DOHH2 (cell line): ENCODE measurements at regions not wholly inside any gene's neighbourhood (a gene's known extent, or its start where the extent isn't known, plus 50 kb on each side); places are given as distances from the start of the nearest gene placed in this dataset.

Experiments
- H3F3A ChIP-seq: fragments of 200-600 bp; sonication (generic), shearing (Covaris generic); 2 replicates; pipeline ENCODE4 v1.6.0; 2016; ENCODE audit warnings: antibody characterized with exemption, mild to moderate bottlenecking; ENCODE audit not compliant: control insufficient read depth, insufficient read depth
- H3K27ac ChIP-seq: fragments of 200-600 bp; sonication (generic); 2 replicates; pipeline ENCODE4 v1.5.1; 2014; ENCODE audit warnings: low read depth, mild to moderate bottlenecking, low read length, moderate library complexity
- H3K27me3 ChIP-seq: fragments of 200-600 bp; sonication (generic); 2 replicates; pipeline ENCODE4 v1.6.1; 2014; ENCODE audit warnings: mild to moderate bottlenecking, low read length, mixed read lengths; ENCODE audit not compliant: control insufficient read depth
- H3K36me3 ChIP-seq: fragments of 200-600 bp; sonication (generic); 2 replicates; pipeline ENCODE4 v1.6.1; 2014; ENCODE audit warnings: mild to moderate bottlenecking, low read length, moderate library complexity, mixed read lengths; ENCODE audit not compliant: control insufficient read depth
- H3K4me1 ChIP-seq: fragments of 200-600 bp; sonication (generic); 2 replicates; pipeline ENCODE4 v1.6.1; 2014; ENCODE audit warnings: mild to moderate bottlenecking, low read length, mixed read lengths; ENCODE audit not compliant: control insufficient read depth
- H3K4me2 ChIP-seq: fragments of 200-600 bp; sonication (generic); 2 replicates; pipeline ENCODE4 v1.6.0; 2014; ENCODE audit warnings: mild to moderate bottlenecking, low read length, moderate library complexity
- H3K4me3 ChIP-seq: fragments of 200-600 bp; sonication (generic); 2 replicates; pipeline ENCODE4 v1.5.1; 2014; ENCODE audit warnings: mild to moderate bottlenecking, low read length, mixed read lengths
- H3K79me2 ChIP-seq: fragments of 200-600 bp; sonication (generic); 2 replicates; pipeline ENCODE4 v1.6.1; 2014; ENCODE audit warnings: mild to moderate bottlenecking, low read length, mixed read lengths; ENCODE audit not compliant: control insufficient read depth
- H3K9me2 ChIP-seq: fragments of 200-600 bp; sonication (generic); replicated peaks from 2 replicates; pipeline ENCODE4 v1.6.1; 2014; ENCODE audit warnings: mild to moderate bottlenecking, low read length, mixed read lengths; ENCODE audit not compliant: control insufficient read depth
- H3K9me3 ChIP-seq: fragments of 200-600 bp; sonication (generic); 2 replicates; pipeline ENCODE4 v1.6.1; 2014; ENCODE audit warnings: antibody characterized with exemption, low read length, mixed read lengths; ENCODE audit not compliant: control insufficient read depth, insufficient read depth
- H4K20me1 ChIP-seq: fragments of 200-600 bp; sonication (generic); 2 replicates; pipeline ENCODE4 v1.6.0; 2014; ENCODE audit warnings: low read depth, mild to moderate bottlenecking, antibody characterized with exemption, low read length, moderate library complexity; ENCODE audit not compliant: control insufficient read depth, insufficient read depth
- EZH2phosphoT487 ChIP-seq: fragments of 200-600 bp; sonication (generic); IDR thresholded peaks from 2 replicates; pipeline ENCODE4 v1.6.1; 2017; ENCODE audit warnings: borderline replicate concordance, mild to moderate bottlenecking, antibody characterized with exemption, low read length, moderate library complexity, mixed read lengths
- TF ChIP-seq, protein P1 (sequence below): fragments of 200-600 bp; sonication (generic); IDR thresholded peaks from one replicate; pipeline ENCODE4 v1.5.1; 2014; ENCODE audit warnings: antibody characterized with exemption, mild to moderate bottlenecking, low read depth, low read length; ENCODE audit not compliant: poor library complexity, severe bottlenecking

DNA sequence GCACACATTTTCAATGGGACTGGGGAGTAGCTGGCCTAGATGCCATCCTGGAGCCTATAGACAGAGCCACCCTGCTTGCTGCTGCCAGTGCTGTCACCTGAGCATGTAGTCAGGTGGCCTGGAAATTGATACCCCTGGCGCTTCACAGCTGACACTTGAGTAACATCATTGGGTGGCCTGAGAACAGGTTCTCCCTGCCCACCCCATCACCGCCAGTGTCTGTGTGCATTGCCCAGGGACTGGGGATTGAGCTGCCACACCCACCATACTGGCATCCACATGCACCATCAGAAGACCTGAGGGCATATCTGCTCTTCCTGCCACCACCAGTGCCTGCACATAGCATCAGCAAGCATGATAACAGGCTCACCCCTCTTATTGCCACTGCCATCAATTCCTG, 1142.9 kb upstream of the PABPC4L start:
- Histone ChIP-seq H3K27ac (no peak overlapping the region), H3K9me3 (no peaks in the 10 kb centered on the region; the same call in 1 of the 2 replicates), H3K9me2 (no peaks in the 10 kb centered on the region)

DNA sequence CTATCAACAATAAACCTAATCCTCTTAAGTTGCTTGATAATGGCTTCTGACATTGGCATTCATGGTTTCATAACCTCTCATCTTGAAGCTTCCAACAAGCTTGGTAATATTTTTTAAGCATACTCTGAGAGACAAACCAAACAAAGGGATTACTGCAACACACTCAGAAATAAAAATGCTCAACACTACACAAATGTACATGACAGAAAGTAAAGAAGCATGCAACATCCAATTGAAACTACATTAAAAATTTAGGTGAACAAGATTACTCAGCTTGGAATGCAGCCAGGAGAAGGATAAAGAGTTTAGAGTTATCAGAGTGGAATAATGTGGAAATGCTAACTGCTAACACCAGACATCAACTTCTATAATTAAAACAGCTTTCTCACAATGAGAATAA, 1136.6 kb upstream of the PABPC4L start:
- H3K4me3 ChIP-seq: no peak overlapping the region
- no peaks in the 10 kb centered on the region for H3K36me3 ChIP-seq
- no peaks in the 10 kb centered on the region for H3K27me3 ChIP-seq
- H3F3A ChIP-seq: no peaks in the 10 kb centered on the region
- no peaks in the 10 kb centered on the region for H3K9me3 ChIP-seq
- no peak overlapping the region for H3K4me2 ChIP-seq
- no peaks in the 10 kb centered on the region for H3K9me2 ChIP-seq
- H3K4me1 ChIP-seq: no peaks in the 10 kb centered on the region
- H3K27ac ChIP-seq: no peak overlapping the region
- H3K79me2 ChIP-seq: no peaks in the 10 kb centered on the region
- no peaks in the 10 kb centered on the region for H4K20me1 ChIP-seq
- TF ChIP-seq EZH2phosphoT487: no peak
- TF ChIP-seq, protein P1, sequence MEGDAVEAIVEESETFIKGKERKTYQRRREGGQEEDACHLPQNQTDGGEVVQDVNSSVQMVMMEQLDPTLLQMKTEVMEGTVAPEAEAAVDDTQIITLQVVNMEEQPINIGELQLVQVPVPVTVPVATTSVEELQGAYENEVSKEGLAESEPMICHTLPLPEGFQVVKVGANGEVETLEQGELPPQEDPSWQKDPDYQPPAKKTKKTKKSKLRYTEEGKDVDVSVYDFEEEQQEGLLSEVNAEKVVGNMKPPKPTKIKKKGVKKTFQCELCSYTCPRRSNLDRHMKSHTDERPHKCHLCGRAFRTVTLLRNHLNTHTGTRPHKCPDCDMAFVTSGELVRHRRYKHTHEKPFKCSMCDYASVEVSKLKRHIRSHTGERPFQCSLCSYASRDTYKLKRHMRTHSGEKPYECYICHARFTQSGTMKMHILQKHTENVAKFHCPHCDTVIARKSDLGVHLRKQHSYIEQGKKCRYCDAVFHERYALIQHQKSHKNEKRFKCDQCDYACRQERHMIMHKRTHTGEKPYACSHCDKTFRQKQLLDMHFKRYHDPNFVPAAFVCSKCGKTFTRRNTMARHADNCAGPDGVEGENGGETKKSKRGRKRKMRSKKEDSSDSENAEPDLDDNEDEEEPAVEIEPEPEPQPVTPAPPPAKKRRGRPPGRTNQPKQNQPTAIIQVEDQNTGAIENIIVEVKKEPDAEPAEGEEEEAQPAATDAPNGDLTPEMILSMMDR: no peak

More for the DNA sequence above, 1142.9 kb upstream of the PABPC4L start:
- Histone ChIP-seq H3F3A (no peaks in the 10 kb centered on the region), H3K79me2 (no peaks in the 10 kb centered on the region), H3K4me3 (no peak overlapping the region), H3K4me1 (no peaks in the 10 kb centered on the region), H4K20me1 (no peaks in the 10 kb centered on the region), H3K27me3 (no peaks in the 10 kb centered on the region), H3K4me2 (no peak overlapping the region), H3K36me3 (no peaks in the 10 kb centered on the region)
- TF ChIP-seq, protein P1: no peak
- TF ChIP-seq EZH2phosphoT487: no peak

GRCh38 chr4:135325264-135325663, 1123.7 kb upstream of the PABPC4L start:
- no peaks in the 10 kb centered on the region for H3K9me2 ChIP-seq
- no peaks in the 10 kb centered on the region for H3F3A ChIP-seq
- no peak overlapping the region for H3K4me2 ChIP-seq
- H3K36me3 ChIP-seq: no peaks in the 10 kb centered on the region
- H4K20me1 ChIP-seq: no peaks in the 10 kb centered on the region
- no peaks in the 10 kb centered on the region for H3K79me2 ChIP-seq
- H3K4me3 ChIP-seq: no peak overlapping the region
- peaks cover 7% of the 10 kb centered on the region; the same call in 1 of the 2 replicates for H3K9me3 ChIP-seq
- TF ChIP-seq, protein P1: no peak
- no peak for TF ChIP-seq EZH2phosphoT487
- no peaks in the 10 kb centered on the region for H3K4me1 ChIP-seq
- H3K27me3 ChIP-seq: no peaks in the 10 kb centered on the region
- no peak overlapping the region for H3K27ac ChIP-seq

- no peak overlapping the region for H3K4me3 ChIP-seq
- H4K20me1 ChIP-seq: no peaks in the 10 kb centered on the region
- H3K9me3 ChIP-seq: peaks cover 13% of the 10 kb centered on the region; the same call in 1 of the 2 replicates
- TF ChIP-seq EZH2phosphoT487: no peak
- TF ChIP-seq, protein P1: no peak
- no peaks in the 10 kb centered on the region for H3K36me3 ChIP-seq
- no peaks in the 10 kb centered on the region for H3F3A ChIP-seq
- H3K4me1 ChIP-seq: no peaks in the 10 kb centered on the region
- no peaks in the 10 kb centered on the region for H3K79me2 ChIP-seq
- no peak overlapping the region for H3K4me2 ChIP-seq
- no peaks in the 10 kb centered on the region for H3K27me3 ChIP-seq
- H3K9me2 ChIP-seq: no peaks in the 10 kb centered on the region
- H3K27ac ChIP-seq: no peak overlapping the region
Observed at GRCh38 chr4:135319685-135320084, 1118.1 kb upstream of the PABPC4L start.
